DOHH2 (cell line): ENCODE measurements at regions not wholly inside any gene's neighbourhood (a gene's known extent, or its start where the extent isn't known, plus 50 kb on each side); places are given as distances from the start of the nearest gene placed in this dataset.

Source experiments
- CTCF ChIP-seq: fragments of 200-600 bp; sonication (generic); IDR thresholded peaks from one replicate; pipeline ENCODE4 v1.5.1; 2014; ENCODE audit warnings: antibody characterized with exemption, mild to moderate bottlenecking, low read depth, low read length; ENCODE audit not compliant: poor library complexity, severe bottlenecking
- EZH2phosphoT487 ChIP-seq: fragments of 200-600 bp; sonication (generic); IDR thresholded peaks from 2 replicates; pipeline ENCODE4 v1.6.1; 2017; ENCODE audit warnings: borderline replicate concordance, mild to moderate bottlenecking, antibody characterized with exemption, low read length, moderate library complexity, mixed read lengths

GRCh38 chr5:114822863-114823262, 346.8 kb downstream of the TRIM36 start:
- TF ChIP-seq CTCF (no peak), EZH2phosphoT487 (no peak)
